ENCODE measurements at regions not wholly inside any gene's neighbourhood (a gene's known extent, or its start where the extent isn't known, plus 50 kb on each side); places are given as distances from the start of the nearest gene placed in this dataset.

DNA sequence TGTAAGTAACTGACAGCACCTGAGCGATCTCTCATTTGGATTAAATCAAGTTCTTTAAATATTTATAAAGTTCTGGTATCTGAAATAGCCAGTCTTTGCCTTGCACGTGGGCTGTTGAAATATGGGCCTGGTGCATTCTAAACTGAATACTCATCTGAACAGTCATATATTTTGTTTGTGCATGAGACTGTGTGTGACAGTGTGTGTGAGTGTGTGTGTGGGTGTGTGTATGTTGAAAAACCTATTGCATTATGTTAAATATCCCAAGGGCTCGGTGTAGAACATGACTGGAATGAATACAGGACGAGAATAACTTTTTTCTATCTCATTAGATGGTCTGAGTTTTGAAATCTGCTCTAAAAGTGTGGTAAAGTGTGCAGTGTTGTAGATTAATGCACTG, 82.4 kb upstream of the TOX3 start:
- no peak overlapping the region for H2BK15ac ChIP-seq (ENCODE audit: low read length)
- no peak overlapping the region for H3K4ac ChIP-seq (ENCODE audit: low read length)
- no peak overlapping the region for H3K23ac ChIP-seq (ENCODE audit: low read depth, low read length, poor library complexity)
- H4K8ac ChIP-seq (ENCODE audit: low read depth, low read length), result no peak overlapping the region
- H3K79me1 ChIP-seq (ENCODE audit: low read depth, low read length), result no peaks in the 10 kb centered on the region
- H4K91ac ChIP-seq (ENCODE audit: low read depth, low read length, poor library complexity), result no peak overlapping the region
- no peak overlapping the region for H2BK120ac ChIP-seq (ENCODE audit: low read depth, low read length)
- no peak overlapping the region for H2AFZ ChIP-seq (ENCODE audit: low read length)
- no peak overlapping the region for H2BK12ac ChIP-seq (ENCODE audit: low read length)
- H2AK5ac ChIP-seq (ENCODE audit: low read depth, low read length), result no peak overlapping the region
- H3K27ac ChIP-seq (replicated peaks; ENCODE audit: low read length), result no peak overlapping the region
- H3K4me1 ChIP-seq (ENCODE audit: control insufficient read depth in 2 of 2, insufficient read depth in 1 of 2, low read depth in 1 of 2, low read length in 2 of 2), result peaks cover 0 to 14% of the 10 kb centered on the region in 2 donors
- H3K36me3 ChIP-seq (replicated peaks in 1 of 2; ENCODE audit: control insufficient read depth in 2 of 2, insufficient read depth in 2 of 2, low read length in 2 of 2), result no peaks in the 10 kb centered on the region
- no CpG with 5 or more reads among the region's 4 CpGs for WGBS, 2 donors (ENCODE audit: extremely low coverage in 2 of 2, insufficient read length in 2 of 2, insufficient replicate concordance in 1 of 2)
- DNase-seq (ENCODE audit: low spot score), result no peak
- peaks cover 0 to 4% of the 10 kb centered on the region in 2 donors for H3K9me3 ChIP-seq (replicated peaks in 1 of 2; ENCODE audit: control insufficient read depth in 2 of 2, insufficient read depth in 1 of 2, low read depth in 1 of 2, low read length in 2 of 2)
- H3K14ac ChIP-seq (ENCODE audit: low read length), result no peak overlapping the region
- no peak overlapping the region for H3K4me2 ChIP-seq (ENCODE audit: insufficient read depth, low read length, poor library complexity, severe bottlenecking)
- no peak overlapping the region for H3K18ac ChIP-seq (ENCODE audit: low read length)
- peaks cover 0 to 4% (median 0%) of the 10 kb centered on the region in 3 experiments for H3K27me3 ChIP-seq (ENCODE audit: control insufficient read depth in 3 of 3, insufficient read depth in 3 of 3, low read depth in 1 of 3, low read length in 3 of 3)
- H3K9ac ChIP-seq (ENCODE audit: low read depth, low read length, poor library complexity), result no peak overlapping the region
- no peak overlapping the region for H3K4me3 ChIP-seq (ENCODE audit: low read length in 2 of 2)
- no peak overlapping the region for H2BK5ac ChIP-seq (ENCODE audit: low read length)

DNA sequence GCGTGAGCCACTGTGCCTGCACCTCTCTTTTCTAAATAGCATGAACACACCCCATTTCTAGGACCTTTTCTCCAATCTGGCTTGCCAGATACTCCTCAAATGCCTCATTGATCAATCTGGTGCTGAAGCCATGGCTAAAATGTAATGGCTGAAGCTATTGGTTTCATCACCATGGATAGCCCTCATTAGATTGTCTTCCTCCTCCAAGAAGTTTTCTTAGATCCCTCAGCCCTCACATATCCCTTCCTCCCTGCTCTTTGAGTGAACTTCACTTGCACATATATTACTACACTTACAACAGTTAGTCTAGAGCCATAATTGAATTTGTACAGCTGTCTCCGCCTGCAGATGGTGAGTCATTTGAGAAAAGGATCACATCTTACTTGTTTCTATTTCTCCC, 77.9 kb upstream of the TOX3 start:
- Histone ChIP-seq H3K4me3 (ENCODE audit: low read length in 2 of 2) (no peak overlapping the region), H3K18ac (ENCODE audit: low read length) (no peak overlapping the region), H4K91ac (ENCODE audit: low read depth, low read length, poor library complexity) (no peak overlapping the region), H3K4me2 (ENCODE audit: insufficient read depth, low read length, poor library complexity, severe bottlenecking) (no peak overlapping the region), H3K14ac (ENCODE audit: low read length) (no peak overlapping the region), H3K27ac (replicated peaks; ENCODE audit: low read length) (no peak overlapping the region), H2AK5ac (ENCODE audit: low read depth, low read length) (no peak overlapping the region), H3K79me1 (ENCODE audit: low read depth, low read length) (no peaks in the 10 kb centered on the region), H2BK5ac (ENCODE audit: low read length) (no peak overlapping the region), H2BK15ac (ENCODE audit: low read length) (no peak overlapping the region), H3K4me1 (ENCODE audit: control insufficient read depth in 2 of 2, insufficient read depth in 1 of 2, low read depth in 1 of 2, low read length in 2 of 2) (peaks cover 0 to 3% of the 10 kb centered on the region in 2 donors), H3K36me3 (replicated peaks in 1 of 2; ENCODE audit: control insufficient read depth in 2 of 2, insufficient read depth in 2 of 2, low read length in 2 of 2) (no peaks in the 10 kb centered on the region), H2BK12ac (ENCODE audit: low read length) (no peak overlapping the region), H3K23ac (ENCODE audit: low read depth, low read length, poor library complexity) (no peak overlapping the region), H2AFZ (ENCODE audit: low read length) (no peak overlapping the region), H3K4ac (ENCODE audit: low read length) (no peak overlapping the region), H4K8ac (ENCODE audit: low read depth, low read length) (no peak overlapping the region), H2BK120ac (ENCODE audit: low read depth, low read length) (no peak overlapping the region), H3K9ac (ENCODE audit: low read depth, low read length, poor library complexity) (no peak overlapping the region), H3K9me3 (replicated peaks in 1 of 2; ENCODE audit: control insufficient read depth in 2 of 2, insufficient read depth in 1 of 2, low read depth in 1 of 2, low read length in 2 of 2) (no peaks in the 10 kb centered on the region), H3K27me3 (ENCODE audit: control insufficient read depth in 3 of 3, insufficient read depth in 3 of 3, low read depth in 1 of 3, low read length in 3 of 3) (peaks cover 0 to 18% (median 0%) of the 10 kb centered on the region in 3 experiments)
- no CpG with 5 or more reads among the region's 2 CpGs for WGBS, 2 donors (ENCODE audit: extremely low coverage in 2 of 2, insufficient read length in 2 of 2, insufficient replicate concordance in 1 of 2)
- DNase-seq (ENCODE audit: low spot score), result no peak

DNA sequence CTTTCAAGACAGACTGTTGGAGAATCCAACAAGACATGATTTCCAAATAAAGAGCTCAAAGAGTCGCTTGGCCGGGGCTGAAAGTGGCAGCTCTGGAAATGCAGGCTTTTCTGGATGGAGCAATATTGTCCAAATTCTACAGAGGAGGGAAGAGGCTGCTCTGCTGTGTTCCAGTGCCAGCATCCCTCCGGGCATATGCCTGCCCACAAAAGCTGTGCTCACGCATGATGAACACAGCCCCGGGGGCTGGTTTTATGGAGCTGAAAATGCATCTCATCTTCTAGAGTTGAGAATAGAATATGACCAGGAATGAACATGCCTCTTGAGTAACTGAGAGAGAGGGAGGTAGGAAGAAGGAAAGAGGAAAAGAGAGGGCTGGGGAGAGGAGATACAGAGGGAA, 74.7 kb upstream of the TOX3 start:
- no peak overlapping the region for H3K23ac ChIP-seq (ENCODE audit: low read depth, low read length, poor library complexity)
- no peak overlapping the region for H4K91ac ChIP-seq (ENCODE audit: low read depth, low read length, poor library complexity)
- no peaks in the 10 kb centered on the region for H3K36me3 ChIP-seq (replicated peaks in 1 of 2; ENCODE audit: control insufficient read depth in 2 of 2, insufficient read depth in 2 of 2, low read length in 2 of 2)
- no peak overlapping the region for H3K4me2 ChIP-seq (ENCODE audit: insufficient read depth, low read length, poor library complexity, severe bottlenecking)
- no peak overlapping the region for H2BK12ac ChIP-seq (ENCODE audit: low read length)
- no peak overlapping the region for H2BK120ac ChIP-seq (ENCODE audit: low read depth, low read length)
- no peak overlapping the region for H3K4me3 ChIP-seq (ENCODE audit: low read length in 2 of 2)
- H3K14ac ChIP-seq (ENCODE audit: low read length), result no peak overlapping the region
- no CpG with 5 or more reads among the region's 5 CpGs for WGBS, 2 donors (ENCODE audit: extremely low coverage in 2 of 2, insufficient read length in 2 of 2, insufficient replicate concordance in 1 of 2)
- H3K4ac ChIP-seq (ENCODE audit: low read length), result no peak overlapping the region
- H3K18ac ChIP-seq (ENCODE audit: low read length), result no peak overlapping the region
- H3K9ac ChIP-seq (ENCODE audit: low read depth, low read length, poor library complexity), result no peak overlapping the region
- no peak overlapping the region for H4K8ac ChIP-seq (ENCODE audit: low read depth, low read length)
- H3K27ac ChIP-seq (replicated peaks; ENCODE audit: low read length), result no peak overlapping the region
- no peak for DNase-seq (ENCODE audit: low spot score)
- H3K27me3 ChIP-seq (ENCODE audit: control insufficient read depth in 3 of 3, insufficient read depth in 3 of 3, low read depth in 1 of 3, low read length in 3 of 3), result peaks cover 0 to 14% (median 0%) of the 10 kb centered on the region in 3 experiments
- no peak overlapping the region for H2AK5ac ChIP-seq (ENCODE audit: low read depth, low read length)
- no peaks in the 10 kb centered on the region for H3K9me3 ChIP-seq (replicated peaks in 1 of 2; ENCODE audit: control insufficient read depth in 2 of 2, insufficient read depth in 1 of 2, low read depth in 1 of 2, low read length in 2 of 2)
- no peak overlapping the region for H2BK15ac ChIP-seq (ENCODE audit: low read length)
- no peaks in the 10 kb centered on the region for H3K79me1 ChIP-seq (ENCODE audit: low read depth, low read length)
- no peak overlapping the region for H2BK5ac ChIP-seq (ENCODE audit: low read length)
- no peak overlapping the region for H2AFZ ChIP-seq (ENCODE audit: low read length)
- H3K4me1 ChIP-seq (ENCODE audit: control insufficient read depth in 2 of 2, insufficient read depth in 1 of 2, low read depth in 1 of 2, low read length in 2 of 2), result no peaks in the 10 kb centered on the region

DNA sequence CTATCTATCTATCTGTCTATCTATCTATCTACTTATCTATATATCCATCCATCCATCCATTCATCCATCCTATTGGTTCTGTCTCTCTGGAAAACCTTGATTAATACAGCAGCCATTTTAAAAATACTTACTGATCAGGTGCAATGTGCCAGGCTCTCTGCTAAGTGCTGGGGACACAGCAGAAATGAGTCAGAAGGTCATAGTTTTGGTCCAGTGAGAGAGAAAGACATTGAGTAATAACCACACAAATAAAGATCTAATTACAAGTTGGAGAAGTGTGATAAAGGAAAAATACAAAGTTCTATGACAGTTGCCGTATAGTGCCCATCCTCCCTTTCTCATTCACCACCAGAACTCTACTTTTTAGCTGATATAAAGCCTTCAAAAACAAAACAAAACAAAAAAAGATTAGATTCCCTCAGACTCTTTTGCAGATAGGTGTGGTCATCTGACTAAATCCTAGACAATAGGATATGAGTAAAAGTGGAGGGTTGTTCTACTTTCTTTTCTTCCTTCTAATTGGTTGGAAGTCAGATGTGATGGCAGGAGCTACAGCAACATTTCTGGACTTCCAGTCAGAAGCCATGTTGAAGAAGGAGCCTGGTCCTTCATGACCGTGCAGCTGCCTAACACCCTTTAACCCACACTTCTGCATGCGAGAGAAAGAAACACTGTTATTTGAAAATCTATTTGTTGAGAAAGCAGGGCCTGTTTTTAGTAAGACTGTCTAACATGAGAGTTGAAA, 72.0 kb upstream of the TOX3 start:
- Histone ChIP-seq H2AFZ (ENCODE audit: low read length) (no peak overlapping the region), H2BK15ac (ENCODE audit: low read length) (no peak overlapping the region), H3K4me2 (ENCODE audit: insufficient read depth, low read length, poor library complexity, severe bottlenecking) (no peak overlapping the region), H3K4me3 (ENCODE audit: low read length in 2 of 2) (no peak overlapping the region), H3K14ac (ENCODE audit: low read length) (no peak overlapping the region), H3K18ac (ENCODE audit: low read length) (no peak overlapping the region), H4K8ac (ENCODE audit: low read depth, low read length) (no peak overlapping the region), H3K9ac (ENCODE audit: low read depth, low read length, poor library complexity) (no peak overlapping the region), H3K27ac (replicated peaks; ENCODE audit: low read length) (no peak overlapping the region), H3K4ac (ENCODE audit: low read length) (no peak overlapping the region), H3K23ac (ENCODE audit: low read depth, low read length, poor library complexity) (no peak overlapping the region), H2BK120ac (ENCODE audit: low read depth, low read length) (no peak overlapping the region), H4K91ac (ENCODE audit: low read depth, low read length, poor library complexity) (no peak overlapping the region), H3K36me3 (replicated peaks in 1 of 2; ENCODE audit: control insufficient read depth in 2 of 2, insufficient read depth in 2 of 2, low read length in 2 of 2) (no peaks in the 10 kb centered on the region), H3K79me1 (ENCODE audit: low read depth, low read length) (no peaks in the 10 kb centered on the region), H3K4me1 (ENCODE audit: control insufficient read depth in 2 of 2, insufficient read depth in 1 of 2, low read depth in 1 of 2, low read length in 2 of 2) (no peaks in the 10 kb centered on the region), H3K9me3 (replicated peaks in 1 of 2; ENCODE audit: control insufficient read depth in 2 of 2, insufficient read depth in 1 of 2, low read depth in 1 of 2, low read length in 2 of 2) (peaks cover 0 to 3% of the 10 kb centered on the region in 2 donors), H2AK5ac (ENCODE audit: low read depth, low read length) (no peak overlapping the region), H3K27me3 (ENCODE audit: control insufficient read depth in 3 of 3, insufficient read depth in 3 of 3, low read depth in 1 of 3, low read length in 3 of 3) (peaks cover 0 to 14% (median 0%) of the 10 kb centered on the region in 3 experiments), H2BK5ac (ENCODE audit: low read length) (no peak overlapping the region), H2BK12ac (ENCODE audit: low read length) (no peak overlapping the region)
- no CpG with 5 or more reads among the region's 3 CpGs for WGBS, 2 donors (ENCODE audit: extremely low coverage in 2 of 2, insufficient read length in 2 of 2, insufficient replicate concordance in 1 of 2)
- DNase-seq (ENCODE audit: low spot score), result no peak

Data from neuronal stem cell (in vitro differentiated cells).